GM10266 (cell line): ENCODE measurements at regions not wholly inside any gene's neighbourhood (a gene's known extent, or its start where the extent isn't known, plus 50 kb on each side); places are given as distances from the start of the nearest gene placed in this dataset.
"Not testable (repeated sequence)": the region's sequence is repeated elsewhere in the genome, so short reads cannot be mapped to it uniquely, and the experiment has no call there.

Source experiments
- DNase-seq: peaks from one replicate; pipeline ENCODE4 v3.0.0; 2012; ENCODE audit errors: extremely low spot score
- TF ChIP-seq, protein P1 (sequence below): IDR thresholded peaks from 2 replicates; pipeline ENCODE4 v1.5.1; 2012; ENCODE audit warnings: mild to moderate bottlenecking, low read depth; ENCODE audit not compliant: control insufficient read depth, insufficient read depth; ENCODE audit errors: missing control alignments

DNA sequence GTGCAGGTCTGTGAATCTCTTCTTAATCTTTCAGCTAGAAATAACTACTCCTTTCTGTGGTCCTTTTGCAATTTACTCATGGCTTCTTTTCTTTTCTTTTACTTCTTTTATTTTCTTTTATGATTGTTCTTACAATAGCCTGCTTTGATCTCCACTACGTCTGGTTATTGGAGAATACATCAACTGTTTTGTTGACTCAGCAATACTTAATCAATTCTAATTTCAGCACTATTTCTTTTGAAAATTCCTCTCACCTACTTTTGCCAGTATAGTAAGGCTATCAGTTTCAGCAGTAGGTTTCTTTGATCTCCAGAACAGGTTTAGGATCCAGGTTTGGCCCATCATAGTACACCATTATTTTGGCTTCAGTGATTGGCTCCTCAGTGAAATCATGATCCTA lies 111.8 kb upstream of the DPP10 start:
- DNase-seq, result no peak
- TF ChIP-seq, protein P1, sequence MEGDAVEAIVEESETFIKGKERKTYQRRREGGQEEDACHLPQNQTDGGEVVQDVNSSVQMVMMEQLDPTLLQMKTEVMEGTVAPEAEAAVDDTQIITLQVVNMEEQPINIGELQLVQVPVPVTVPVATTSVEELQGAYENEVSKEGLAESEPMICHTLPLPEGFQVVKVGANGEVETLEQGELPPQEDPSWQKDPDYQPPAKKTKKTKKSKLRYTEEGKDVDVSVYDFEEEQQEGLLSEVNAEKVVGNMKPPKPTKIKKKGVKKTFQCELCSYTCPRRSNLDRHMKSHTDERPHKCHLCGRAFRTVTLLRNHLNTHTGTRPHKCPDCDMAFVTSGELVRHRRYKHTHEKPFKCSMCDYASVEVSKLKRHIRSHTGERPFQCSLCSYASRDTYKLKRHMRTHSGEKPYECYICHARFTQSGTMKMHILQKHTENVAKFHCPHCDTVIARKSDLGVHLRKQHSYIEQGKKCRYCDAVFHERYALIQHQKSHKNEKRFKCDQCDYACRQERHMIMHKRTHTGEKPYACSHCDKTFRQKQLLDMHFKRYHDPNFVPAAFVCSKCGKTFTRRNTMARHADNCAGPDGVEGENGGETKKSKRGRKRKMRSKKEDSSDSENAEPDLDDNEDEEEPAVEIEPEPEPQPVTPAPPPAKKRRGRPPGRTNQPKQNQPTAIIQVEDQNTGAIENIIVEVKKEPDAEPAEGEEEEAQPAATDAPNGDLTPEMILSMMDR, result no peak

DNA sequence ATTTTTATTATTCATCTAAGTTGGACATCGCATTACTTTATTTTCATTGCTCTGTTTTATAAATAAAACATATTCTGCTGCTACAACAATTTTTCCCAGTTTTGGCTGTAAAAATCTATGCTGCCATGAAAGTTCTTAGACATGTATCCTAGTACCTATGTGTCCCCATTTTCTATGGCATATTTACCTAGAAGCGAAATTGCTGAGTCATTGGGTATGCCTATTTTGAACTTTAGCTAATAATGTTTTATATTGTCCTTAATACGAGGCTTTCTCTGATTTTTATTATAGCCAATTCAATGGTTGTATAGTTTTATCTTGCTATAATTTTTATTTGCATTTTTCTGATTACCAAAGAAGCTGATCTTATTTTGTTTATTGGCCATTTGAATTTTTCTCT lies 110.5 kb upstream of the DPP10 start:
- TF ChIP-seq, protein P1, result no peak

DNA sequence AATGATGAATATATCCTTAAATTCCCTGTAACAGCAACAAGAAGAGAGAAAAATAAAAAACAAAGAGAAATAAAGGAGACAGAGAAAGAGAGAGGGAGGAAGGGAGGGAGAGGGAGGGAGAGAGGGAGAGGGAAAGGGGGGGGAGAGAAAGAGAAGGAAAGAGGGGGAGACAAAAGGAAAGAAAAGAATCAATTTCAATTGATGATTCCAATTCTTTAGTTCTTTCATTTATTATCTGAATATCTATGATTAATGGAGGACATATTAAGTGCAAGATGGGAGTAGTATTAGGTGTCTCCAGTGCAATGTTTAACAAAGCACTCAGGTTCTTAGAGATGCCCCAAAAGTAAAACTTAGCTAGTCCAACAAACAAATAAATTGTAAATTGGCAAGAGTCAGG lies 97.2 kb upstream of the DPP10 start:
- no peak for DNase-seq
- TF ChIP-seq, protein P1, result no peak

More for the DNA sequence above, 110.5 kb upstream of the DPP10 start:
- DNase-seq, result no peak

DNA sequence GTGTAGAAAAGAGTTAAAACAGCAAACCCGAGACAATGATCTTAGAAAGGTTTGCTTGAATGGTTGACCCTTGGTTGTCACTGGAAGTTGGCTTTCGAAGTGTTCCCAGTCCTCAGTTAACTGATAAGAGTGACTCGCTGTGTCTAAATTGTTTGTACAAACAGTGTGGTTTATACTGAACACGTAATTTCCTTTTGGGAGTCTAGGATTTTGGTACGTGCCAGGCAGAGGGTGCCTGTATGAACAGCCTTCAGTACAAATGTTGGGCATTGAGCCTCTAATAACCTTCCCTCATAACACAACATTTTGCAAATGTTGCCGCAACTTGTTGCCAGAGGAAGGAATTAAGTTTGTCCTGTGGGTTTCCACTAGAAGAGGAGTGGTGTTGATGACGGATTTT lies 95.8 kb upstream of the DPP10 start:
- TF ChIP-seq, protein P1, result no peak
- DNase-seq, result no peak

DNA sequence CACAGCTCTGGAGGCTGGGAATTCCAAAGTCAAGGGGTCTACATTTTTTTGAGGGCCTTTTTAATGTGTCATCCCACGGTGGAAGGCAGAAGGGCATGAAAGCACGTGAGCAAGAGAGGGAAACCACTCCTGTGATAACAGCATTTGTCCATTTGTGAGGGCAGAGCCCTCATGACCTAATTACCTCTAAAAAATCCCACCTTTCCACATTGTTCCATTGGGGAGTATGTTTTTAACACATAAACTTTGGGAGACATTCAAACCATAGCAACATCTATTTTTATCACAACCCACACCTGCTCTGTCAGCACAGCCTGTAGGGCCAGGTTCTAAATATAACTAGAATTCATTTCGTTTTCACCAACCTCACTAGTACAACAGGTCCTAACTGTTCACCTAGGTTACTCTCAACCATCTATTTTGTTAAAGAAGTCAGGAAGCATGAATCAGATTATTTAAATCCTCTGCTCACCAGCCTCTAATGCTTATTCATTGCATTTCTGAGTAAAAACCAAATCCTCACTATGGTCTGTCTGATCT lies 92.2 kb upstream of the DPP10 start:
- DNase-seq, result no peak
- TF ChIP-seq, protein P1, result no peak

DNA sequence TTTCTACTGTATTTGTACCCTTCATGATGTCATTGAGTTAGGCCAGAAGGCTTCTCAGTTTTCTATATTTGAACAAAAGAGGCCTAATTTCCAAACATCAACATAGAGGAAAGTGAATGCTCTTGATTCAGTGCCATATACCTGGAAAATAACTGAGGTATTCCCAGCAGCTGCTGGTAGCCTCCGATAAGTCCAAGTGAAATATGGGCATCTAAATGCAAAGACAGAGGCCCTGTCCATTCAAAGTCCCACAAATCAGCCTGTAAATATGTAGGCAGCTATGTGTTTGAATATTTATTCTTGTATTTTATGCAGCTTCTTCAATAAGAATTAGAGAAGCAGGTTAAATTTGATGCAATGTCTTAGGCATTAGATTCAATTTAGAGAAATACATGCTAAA lies 89.5 kb upstream of the DPP10 start:
- TF ChIP-seq, protein P1, result no peak
- no peak for DNase-seq

DNA sequence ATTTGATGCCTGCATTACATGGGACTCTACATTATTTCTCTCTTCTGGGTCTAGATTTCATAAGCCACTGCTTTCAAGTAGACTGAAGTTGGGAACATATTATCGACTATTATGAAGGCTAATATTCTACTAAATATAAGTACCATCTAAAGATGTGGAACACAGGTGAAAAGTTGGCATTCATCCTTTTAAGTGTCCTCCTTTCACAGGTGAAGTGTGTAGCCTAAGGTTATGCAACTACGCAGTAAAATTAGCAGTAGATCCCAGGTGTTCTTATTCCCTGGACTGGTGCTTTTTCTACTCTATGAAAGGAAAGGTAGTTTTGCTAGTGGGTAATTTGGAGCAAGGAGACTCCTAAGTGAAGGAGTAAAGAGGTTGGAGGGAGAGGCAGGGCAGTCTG lies 88.2 kb upstream of the DPP10 start:
- TF ChIP-seq, protein P1, result no peak
- no peak for DNase-seq

DNA sequence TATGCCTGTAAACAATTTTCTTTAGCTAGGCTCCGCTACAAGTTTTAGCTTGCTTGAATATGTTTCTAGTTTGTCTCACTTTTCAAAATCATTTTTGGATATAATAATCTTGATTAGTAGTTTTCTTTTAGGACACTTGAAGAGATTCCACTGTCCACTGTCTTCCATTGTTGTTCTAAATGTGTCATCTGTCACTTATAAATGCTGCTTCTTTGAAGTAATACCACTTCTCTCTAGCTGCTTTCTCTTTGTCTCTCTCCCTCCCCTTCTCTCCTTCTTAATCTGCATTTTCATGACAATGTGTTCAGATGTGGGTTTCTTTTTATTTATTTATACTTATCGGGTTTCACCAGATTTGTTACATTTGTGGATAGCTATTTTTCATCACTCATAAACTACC lies 73.7 kb upstream of the DPP10 start:
- DNase-seq, result no peak
- TF ChIP-seq, protein P1, result no peak

DNA sequence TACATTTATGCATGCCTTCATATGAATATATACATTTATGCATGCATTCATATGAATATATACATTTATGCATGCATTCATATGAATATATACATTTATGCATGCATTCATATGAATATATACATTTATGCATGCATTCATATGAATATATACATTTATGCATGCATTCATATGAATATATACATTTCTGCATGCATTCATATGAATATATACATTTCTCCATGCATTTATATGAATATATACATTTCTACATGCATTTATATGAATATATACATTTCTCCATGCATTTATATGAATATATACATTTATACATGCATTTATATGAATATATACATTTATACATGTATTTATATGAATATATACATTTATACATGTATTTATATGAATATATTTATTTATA lies 70.7 kb upstream of the DPP10 start:
- not testable (repeated sequence) for DNase-seq
